AG09319 (cell line): ENCODE measurements at regions not wholly inside any gene's neighbourhood (a gene's known extent, or its start where the extent isn't known, plus 50 kb on each side); places are given as distances from the start of the nearest gene placed in this dataset.

ENCODE experiments used
- DNase-seq: peaks from one replicate; pipeline ENCODE4 v3.0.0-alpha.2; 2010; ENCODE audit warnings: low read depth; ENCODE audit errors: extremely low read depth
- TF ChIP-seq, protein P1 (sequence below): IDR thresholded peaks from 2 replicates; pipeline ENCODE4 v1.5.1; 2011; ENCODE audit warnings: low read depth, mild to moderate bottlenecking, inconsistent platforms, low read length, moderate library complexity

GRCh38 chr2:188720811-188721605 is 253.2 kb upstream of the COL3A1 start:
- TF ChIP-seq, protein P1, sequence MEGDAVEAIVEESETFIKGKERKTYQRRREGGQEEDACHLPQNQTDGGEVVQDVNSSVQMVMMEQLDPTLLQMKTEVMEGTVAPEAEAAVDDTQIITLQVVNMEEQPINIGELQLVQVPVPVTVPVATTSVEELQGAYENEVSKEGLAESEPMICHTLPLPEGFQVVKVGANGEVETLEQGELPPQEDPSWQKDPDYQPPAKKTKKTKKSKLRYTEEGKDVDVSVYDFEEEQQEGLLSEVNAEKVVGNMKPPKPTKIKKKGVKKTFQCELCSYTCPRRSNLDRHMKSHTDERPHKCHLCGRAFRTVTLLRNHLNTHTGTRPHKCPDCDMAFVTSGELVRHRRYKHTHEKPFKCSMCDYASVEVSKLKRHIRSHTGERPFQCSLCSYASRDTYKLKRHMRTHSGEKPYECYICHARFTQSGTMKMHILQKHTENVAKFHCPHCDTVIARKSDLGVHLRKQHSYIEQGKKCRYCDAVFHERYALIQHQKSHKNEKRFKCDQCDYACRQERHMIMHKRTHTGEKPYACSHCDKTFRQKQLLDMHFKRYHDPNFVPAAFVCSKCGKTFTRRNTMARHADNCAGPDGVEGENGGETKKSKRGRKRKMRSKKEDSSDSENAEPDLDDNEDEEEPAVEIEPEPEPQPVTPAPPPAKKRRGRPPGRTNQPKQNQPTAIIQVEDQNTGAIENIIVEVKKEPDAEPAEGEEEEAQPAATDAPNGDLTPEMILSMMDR: no peak
- no peak for DNase-seq

DNA sequence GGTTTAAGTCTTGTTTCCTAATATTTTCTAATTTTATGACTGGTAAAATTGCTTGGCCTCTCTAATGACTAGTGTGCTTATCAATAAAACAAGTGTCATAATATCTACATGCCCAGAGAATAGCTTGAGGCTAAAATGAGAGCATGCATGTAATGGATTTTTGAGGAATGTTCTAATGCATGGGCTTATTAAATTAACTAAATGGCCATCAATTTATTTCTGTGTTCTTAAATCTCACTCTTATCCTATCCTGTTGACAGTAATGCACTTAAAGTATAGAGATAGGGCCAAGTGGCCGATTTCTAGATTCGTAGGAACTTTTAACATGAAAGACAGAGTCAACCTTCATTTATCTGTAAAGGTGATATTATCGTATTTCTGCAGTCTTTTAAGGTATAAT is 252.4 kb upstream of the COL3A1 start:
- TF ChIP-seq, protein P1: no peak
- DNase-seq: no peak

- TF ChIP-seq, protein P1: no peak
- DNase-seq: no peak
Observed at GRCh38 chr2:188725746-188726360, 248.3 kb upstream of the COL3A1 start.

DNA sequence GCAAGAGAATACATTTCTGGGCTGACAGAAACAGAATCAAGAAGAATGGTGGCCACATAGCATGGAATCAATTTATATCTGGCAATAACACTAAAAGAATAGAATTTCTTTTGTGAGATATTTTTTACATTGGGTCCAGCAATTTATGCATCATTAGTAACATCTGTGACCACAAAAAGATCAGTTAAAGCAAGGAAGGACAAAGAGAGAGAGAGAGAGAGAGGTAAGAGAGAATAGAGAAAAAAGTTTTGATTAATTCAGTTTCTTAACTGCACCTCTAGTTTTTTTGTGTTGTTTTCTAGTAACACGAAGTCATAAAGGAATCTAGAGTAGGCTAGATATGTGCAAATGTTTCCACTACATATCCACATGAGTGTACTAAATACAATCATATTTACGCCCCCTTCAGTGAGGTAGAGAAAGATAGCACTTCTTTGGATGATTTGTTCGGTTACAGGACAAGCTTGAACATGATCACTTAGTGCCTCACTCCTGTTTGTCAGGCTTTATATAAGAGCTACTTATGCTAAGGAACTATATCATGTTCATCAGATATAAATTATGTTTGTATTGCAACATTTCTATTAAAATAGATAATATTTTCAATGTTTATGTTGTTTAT is 247.4 kb upstream of the COL3A1 start:
- TF ChIP-seq, protein P1: no peak
- no peak for DNase-seq

- DNase-seq: no peak
- TF ChIP-seq, protein P1: no peak
Observed at GRCh38 chr2:188727846-188728245, 246.3 kb upstream of the COL3A1 start.

DNA sequence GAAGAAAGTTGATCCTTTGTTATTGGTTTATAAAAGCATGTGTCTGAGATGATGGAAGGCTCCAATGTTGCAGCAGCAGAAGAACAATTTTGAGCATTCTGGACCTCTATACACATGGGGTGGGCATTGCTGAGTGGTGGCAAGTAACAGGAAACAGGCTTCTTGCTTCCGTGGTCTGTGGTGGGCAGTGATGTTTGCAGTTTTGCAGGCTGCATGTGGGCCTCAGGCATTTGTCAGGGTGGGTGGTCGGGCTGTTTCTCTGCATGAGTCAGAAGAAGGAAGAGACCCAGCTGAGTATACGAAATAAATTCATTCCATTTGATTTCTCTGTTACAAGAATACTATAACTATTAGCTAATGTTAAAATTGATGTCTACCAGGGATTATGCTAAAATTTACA is 239.5 kb upstream of the COL3A1 start:
- TF ChIP-seq, protein P1: no peak
- DNase-seq: no peak

GRCh38 chr2:188746727-188747126 is 227.4 kb upstream of the COL3A1 start:
- no peak for DNase-seq
- TF ChIP-seq, protein P1: no peak
